ENCODE measurements at regions not wholly inside any gene's neighbourhood (a gene's known extent, or its start where the extent isn't known, plus 50 kb on each side); places are given as distances from the start of the nearest gene placed in this dataset.
A peak's percentile ranks its signal among the peaks of the same experiment; 100 is the strongest.

DNA sequence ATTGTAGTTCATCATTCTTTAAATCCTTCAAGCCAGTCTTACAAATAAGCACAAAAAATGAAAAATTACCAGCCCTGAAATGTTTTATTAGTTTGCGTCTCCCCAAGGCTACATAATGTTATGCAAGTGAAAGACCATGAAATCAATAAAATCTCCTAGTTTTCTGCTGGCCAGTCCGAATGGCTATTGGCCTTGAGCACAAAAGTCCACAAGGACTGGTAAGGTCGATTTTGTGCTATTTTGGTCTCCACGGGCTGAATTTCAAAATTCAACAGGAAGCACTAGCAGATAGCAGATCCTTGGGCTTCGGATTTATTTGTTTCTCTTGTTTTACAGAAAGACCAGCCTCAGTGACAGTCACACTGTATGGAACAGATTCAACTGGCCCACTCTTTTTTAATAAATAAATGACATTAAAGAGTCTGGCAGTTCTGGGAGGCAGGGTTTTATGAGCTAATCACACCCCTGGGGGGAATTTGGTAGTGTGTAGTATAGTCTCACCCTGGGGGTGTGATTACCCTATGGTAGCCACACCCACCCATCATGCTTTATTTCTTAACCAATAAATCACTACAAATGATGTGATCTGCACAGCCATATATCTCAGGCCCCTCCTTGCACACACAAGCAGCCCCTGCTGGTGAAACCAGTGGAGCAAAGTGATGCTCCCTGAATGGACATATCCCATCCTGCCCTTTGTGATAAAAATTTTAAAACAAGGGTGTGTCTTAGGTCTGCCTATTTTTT lies 51.1 kb upstream of the TMEM33 start:
- DNase-seq, result no peak

DNA sequence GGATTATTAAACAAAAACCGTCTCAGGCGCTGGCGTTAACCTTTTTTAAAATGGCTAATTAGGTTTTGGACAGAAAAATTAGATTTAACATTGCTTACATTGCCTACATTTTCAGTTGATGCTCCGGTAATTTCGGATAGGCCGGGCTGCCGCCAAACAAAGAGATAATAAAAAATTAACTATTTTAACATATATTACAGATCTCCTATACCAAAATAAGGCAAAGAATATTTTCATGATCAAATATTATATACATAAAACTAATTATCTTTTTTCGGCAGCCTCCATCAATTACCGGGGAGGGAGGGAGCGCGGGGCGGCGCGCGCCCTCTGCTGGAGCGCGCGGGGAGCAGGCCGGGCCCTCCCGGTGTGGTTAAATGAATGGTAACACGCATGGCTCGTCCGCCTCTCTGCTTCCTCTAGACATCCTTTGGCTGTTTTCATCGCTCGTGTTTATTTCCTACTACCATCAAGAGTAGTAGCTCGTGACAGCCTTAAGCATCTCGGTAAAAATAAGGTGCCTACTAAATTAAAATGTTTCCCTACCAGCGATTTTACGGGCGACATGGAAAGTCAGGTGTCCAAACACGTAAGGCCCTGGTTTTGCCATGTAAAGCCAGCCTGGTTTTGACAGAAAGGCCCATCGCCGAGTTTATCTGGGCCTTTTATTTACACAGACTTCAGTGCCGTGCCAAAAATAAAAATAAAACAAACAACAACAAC lies 52.4 kb upstream of the TMEM33 start:
- DNase-seq, result peak; percentile 17

- DNase-seq, result no peak
Observed at GRCh38 chr4:41881981-41882624, 53.1 kb upstream of the TMEM33 start.

DNA sequence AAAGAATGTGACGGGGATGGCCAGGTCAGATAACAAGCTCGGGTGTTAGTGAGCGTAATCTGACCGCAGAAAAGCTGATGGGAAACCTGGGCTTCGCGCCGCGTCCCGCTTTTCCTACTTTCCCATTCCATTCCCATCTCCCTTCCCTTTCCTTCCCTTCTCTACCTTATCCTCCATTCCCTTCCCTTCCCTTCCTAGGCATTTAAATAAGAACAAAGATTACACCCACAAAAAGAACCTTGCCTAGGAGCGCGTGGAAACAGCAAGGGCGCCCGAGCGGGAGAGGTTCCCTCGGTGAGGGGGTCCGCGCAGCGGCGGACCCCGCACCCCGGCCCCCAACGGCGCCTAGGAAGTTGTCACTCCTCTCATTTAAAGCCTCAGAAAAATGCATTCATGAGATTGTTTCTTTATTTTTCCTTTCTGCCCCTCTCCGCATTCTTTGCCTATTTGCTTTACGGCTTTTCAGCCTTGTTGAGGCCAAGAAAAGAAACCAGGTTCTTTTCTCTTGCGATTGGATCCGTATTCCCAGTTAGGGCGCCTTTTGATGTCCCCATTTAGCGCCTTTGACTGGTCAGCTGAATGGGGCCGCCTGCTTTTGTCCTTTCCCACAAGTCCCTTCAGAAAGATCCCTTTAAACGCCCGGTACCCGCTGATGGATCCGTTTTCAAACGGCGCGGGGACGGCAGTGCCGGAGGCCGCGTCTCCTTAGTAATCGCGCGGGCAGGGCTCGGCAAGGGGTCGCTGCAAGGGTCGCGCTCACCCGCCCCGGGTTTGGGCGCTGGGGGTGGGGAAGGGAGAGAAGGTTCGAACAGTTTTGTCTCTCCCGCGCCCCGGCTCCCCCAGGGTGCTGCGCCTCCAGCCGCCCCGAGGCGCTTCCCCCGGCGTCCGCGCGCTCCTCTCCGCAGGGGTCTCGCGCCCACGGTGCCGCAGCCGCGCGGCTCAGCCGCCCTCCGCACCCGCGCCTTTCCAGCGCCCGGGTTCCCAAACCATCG lies 54.1 kb upstream of the TMEM33 start:
- DNase-seq, result no peak

DNA sequence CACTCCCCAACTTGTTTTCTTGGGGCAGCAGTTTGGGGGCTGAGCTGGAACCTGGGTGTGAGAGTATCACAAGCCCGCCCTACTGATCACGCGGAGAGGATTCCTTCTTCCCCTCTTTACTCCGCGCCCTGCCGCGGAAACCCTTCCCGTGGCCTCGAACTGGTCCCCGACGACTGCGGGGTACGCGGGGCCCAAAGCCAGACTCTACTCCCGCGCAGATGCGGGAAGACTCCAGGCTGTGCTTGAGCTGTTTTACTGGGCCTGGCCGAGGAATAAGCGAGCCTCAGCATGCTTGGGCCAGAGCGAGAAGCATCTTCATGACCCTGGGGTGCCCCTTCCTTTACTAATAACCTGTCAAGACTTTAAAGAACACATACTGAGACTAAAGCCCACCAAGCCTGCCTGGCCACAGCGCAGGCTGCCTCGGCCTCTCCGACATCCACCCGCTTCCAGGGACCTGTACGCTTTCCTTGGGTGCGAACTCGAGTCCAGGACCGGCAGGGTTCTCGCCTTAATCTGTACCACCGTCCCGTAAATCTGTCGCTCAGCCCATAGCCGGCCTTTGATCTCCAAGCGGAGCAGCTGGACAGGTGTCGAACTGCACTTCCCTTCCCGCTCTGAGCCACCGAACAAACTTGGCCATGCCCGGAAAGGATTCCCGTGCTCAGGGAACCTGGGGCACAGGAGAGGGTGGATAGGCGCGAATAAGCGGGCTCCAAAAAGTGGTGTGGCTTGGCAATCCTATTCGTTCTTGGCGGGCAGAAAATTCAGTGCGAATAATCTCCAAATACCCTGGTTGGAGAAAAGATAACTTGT lies 55.0 kb upstream of the TMEM33 start:
- DNase-seq, result no peak

DNA sequence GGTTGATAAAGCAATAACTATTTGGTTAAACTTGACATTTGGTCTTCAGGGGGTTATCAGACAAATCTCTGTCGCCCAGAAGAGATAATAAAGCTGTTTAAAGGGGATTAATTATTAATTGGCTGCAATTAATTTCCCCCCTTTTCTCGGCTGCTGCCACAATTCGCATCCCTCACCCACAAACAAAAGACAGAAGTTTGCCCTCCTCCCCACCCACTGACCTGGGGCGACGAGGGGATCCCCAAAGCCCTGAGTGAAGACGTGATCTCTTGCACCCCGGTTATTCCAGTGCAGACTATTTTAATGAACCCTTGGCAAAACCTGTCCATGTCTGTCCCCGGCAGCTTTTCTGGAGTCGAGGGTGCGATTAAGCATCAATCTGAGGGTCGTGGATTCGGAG lies 55.7 kb upstream of the TMEM33 start:
- no peak for DNase-seq

DNA sequence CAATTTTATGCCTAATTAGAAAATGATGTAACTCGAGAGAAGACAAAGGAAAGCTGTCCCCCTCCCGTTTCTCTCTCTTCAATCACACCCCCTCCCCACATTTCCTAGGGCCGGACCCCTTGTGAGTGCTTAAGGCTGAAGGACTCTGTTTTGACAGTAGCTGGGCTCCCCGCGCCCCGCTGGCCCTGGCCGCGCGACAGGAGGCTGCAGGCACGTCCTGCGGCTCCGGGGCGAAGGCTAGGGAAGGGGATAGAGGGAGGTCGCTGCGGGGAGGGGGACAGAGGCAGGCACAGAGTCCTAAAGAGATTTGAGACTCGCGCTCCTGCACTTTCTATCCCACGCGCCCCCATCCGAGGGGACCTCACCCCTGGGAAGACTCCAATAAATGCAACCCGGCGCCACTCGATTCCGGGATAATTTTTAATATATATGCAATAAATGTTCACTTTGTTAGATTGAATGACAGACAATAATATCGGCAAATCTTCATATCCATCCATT lies 56.2 kb upstream of the TMEM33 start:
- no peak for DNase-seq

DNA sequence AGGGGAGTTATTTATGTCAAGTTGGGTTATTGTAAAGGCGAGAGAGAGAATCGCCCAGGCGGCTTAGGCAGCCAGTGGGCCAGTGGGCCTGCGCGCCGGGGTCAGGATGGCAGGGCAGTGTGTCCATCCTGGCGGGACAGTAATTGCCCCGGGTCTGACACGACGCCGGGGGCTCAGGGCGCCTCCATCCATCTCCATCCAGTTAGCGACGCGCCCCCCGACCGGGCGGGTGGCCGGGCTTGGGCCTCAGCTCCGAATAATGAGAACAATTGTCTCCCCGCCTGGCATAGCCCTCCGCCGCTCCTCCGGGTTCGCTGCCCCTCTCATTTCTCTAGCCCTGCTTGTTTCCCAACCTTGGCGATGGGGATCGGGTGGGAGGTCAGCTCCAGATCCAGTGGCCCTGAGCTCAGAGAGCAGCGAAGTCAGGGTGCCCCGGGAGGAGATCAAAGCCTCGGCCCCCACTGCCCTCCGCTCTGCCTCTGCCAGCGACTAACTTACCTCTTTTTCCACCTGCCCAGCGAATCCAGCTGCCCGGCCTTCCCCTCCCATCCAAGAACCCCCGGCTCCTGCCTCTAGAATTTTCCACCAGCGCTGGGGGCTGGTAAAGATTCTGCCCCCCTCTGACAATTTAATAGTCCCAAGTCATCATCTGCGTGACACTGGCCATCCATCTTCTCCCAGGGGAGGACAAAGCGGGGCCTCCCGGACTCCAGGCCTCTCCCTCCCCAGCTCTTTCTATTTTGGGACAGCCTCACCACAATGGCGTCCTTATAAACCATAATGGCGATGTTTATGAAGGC lies 56.9 kb upstream of the TMEM33 start:
- DNase-seq, result no peak

- no peak for DNase-seq
Observed at GRCh38 chr4:41877020-41877796, 58.0 kb upstream of the TMEM33 start.

GRCh38 chr4:41874873-41875272 lies 60.4 kb upstream of the TMEM33 start:
- DNase-seq, result no peak

DNA sequence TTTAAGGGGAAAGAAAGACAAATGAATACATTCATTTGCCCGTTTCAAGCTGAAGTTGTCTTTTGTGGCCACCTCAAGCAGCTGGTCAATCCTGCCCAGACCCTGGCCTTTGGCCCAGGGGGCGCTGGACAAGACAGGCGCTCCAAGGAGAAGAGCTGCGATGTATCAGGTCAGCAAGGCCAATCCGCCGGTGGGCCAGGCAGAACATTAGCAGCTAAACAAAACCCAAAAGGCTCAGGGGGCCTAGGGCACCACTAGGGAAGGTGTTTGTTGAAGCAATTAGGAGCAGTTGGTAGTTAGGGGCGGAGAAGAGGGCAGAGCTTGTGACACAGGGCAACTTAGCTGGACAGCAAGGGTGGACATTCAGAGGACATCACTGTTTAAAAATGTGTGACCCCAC lies 60.8 kb upstream of the TMEM33 start:
- no peak for DNase-seq

DNA sequence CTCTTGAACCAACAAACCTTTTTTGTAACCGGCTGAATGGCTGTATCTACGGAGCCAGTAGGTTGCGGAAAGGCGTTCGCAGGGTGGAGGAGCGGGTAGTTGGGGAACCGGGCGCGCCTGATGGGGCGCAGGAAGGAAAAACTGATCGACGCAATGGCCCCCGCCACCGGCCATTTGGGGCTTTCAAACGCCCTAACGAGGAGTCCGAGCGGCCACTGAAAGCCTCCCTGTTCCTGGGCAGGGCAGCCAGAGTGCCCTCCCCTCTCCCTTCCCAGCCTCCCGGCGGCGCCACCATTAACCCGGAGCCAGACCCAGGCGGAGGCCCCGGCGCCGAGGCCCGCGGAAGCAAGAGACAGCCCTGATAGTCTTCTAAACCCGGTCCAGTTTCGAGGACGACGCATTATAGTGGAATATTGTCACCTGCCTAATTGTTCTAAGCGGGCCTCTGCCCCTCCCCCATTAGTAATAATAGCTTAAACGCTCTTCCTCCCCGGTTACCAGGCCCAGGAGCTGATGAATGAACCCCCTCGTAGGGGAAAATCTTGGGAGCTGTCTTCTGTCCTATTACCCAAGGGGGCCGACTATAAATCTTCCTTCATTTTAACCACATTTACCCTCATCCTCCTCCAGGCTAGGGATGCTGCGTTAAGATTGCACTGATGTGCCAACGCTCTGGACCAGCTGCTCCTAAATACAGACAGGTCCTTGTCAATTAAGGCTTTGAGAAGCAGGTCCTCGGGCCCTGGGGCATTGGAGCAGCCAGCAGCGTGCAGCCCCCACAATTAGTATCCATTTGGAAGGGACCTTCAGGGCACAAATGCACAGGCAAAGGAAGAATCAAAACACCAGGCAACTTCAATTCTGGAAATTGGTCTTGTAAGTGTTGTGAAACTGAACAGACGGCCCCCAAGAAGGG lies 61.6 kb upstream of the TMEM33 start:
- no peak for DNase-seq

DNA sequence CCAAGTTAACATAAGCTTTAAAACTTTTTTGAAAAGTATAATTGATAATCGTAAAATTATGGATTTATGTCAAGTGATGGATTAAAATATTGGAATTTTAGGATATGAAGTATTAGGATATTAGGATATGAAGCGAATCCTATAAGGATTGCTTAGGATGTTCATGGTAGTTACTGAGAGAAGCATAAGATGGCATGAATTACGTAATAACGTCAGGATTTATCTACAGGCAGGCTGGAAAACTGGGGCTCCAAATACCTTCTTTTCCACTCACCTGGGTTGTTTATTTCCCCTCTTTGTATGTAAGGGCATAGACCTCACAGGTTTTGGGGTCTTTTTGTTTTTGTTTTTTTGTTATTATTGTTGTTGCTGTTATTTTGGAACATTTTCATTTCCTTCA lies 65.2 kb upstream of the TMEM33 start:
- no peak for DNase-seq

DNA sequence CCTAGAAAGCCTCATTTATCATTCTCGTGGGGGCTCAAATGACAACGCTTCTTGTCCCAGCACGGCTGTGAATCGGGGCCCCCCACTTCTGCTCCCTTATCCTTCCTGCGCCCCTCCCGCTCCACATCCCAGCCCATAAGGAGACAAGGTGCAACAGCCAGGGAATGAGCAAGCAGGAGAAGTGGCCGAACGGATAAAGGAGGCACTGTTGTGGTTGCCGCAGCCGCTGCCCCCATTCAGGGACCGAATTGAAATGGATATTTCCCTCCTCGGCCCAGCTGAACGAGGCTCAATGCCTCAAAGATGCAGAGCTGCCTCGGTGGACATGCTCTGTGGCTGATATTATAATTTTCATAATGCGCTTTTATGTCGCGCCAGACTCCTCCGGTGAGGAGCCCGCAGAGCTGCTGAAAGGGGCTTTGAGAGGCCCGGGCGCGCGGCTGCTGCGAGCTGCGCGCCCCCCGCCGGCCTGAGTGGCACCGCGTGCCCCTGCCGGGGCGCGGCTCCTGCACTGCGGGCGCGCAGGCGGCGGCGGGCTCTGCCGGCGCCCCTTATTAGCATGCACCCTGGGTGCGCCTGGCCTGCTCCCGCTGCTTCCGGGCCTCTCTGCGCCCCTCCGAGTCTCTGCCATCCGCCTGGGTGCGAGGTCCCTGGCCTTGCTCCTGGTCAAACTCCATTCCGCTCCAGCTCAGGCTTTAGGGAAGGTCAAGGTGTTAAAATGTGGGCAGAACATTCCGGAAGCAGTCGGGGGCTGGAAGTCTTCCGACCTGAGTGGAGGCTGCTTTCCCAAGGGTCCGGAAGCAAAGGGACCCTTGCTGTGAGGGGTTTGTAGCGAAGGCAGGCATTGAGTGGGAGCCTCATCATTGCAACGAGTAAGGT lies 68.2 kb upstream of the TMEM33 start:
- no peak for DNase-seq

DNA sequence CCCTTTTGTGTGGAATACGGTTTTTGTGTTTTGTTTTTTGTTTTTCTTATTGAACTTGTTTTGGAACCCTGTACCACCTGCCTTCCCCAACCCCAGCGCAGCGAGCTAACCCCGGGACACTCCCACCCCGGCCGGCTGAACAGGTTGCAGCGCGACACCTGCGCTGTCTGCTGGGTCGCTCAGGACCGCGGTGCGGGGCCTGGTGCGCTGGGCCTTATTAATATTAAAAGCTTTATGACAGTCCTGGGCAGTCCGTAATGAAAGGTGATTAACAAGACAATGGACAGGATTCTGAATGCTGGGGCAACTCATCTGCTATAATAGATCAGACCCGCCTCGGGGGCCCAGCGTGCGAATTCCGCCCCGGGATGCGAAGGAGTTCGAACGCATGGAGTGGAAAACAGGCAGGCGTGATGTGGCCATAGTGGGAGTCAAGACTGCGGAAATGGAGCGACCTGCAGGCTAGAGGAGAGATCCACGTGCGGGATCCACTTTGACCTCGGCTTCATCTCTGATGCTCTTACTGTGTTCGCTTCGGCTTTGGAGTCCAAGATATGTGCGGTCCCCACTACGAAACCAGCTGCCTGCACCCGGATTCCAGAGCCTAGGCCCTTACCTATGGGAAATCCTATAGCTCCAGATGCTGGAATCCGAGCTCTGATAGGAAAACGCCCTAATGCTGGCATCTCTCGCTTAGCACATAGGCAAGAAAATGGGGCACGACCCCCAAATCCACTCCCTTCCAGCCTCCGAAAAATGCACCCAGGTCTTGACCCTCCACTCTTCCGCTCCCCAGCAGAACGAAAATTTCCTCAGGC lies 69.0 kb upstream of the TMEM33 start:
- no peak for DNase-seq

DNA sequence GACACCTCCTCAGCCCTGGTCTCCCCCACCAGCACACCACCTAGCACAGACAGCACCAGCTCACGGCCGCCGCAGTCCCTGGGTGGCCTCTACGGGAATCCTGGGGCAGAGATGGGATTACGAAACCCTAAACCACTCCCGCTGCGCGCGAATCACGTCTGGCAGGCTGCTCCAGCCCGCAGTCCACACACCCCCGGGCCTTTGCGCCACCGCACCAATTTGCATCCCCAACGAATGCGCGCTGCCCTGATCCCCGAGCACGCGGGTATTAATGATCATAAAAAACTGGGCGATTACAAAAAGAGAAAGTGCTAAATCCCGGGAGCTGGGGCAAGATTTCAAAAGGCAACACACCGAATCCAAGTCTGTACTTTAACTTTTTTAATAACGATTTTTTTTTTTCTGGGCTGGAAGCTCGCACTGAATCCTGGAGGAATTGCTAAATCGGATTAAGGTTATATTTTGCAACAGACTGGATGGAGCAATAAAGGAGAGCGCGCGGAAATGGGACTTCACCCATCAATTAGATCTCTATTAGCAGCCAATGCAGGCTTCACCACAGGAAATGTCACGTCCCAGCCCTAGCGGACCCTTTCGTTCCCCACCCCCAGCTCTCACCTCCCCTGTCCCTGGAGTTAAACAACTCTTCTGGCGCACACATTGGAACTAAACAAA lies 69.8 kb upstream of the TMEM33 start:
- DNase-seq, result no peak
